Transverse colon (tissue), 4 donors: ENCODE measurements at regions not wholly inside any gene's neighbourhood (a gene's known extent, or its start where the extent isn't known, plus 50 kb on each side); places are given as distances from the start of the nearest gene placed in this dataset.

Experiments used
- CTCF ChIP-seq, 5 experiments: fragments of 200-600 bp in 3 of 5; fragments of 450-650 bp in 2 of 5; sonication (generic) in 3 of 5; IDR thresholded peaks; 1 replicate in 2 of 5; 2 replicates in 3 of 5; pipeline ENCODE4 v1.5.1; 2016 to 2017; ENCODE audit warnings: antibody characterized with exemption in 5 of 5, inconsistent platforms in 3 of 5, mild to moderate bottlenecking in 2 of 5, moderate library complexity in 1 of 5
- POLR2A ChIP-seq: fragments of 450-650 bp; IDR thresholded peaks from one replicate; pipeline ENCODE4 v1.6.1; 2016; ENCODE audit warnings: antibody characterized with exemption, mild to moderate bottlenecking, moderate library complexity
- POLR2AphosphoS5 ChIP-seq, 3 donors: sonication (generic); formaldehyde crosslinking; IDR thresholded peaks; one replicate each; pipeline ENCODE4 v1.6.1; 2016; ENCODE audit warnings: antibody characterized with exemption in 3 of 3

GRCh38 chr3:177530908-177531307 lies 333.6 kb upstream of the TBL1XR1 start:
- TF ChIP-seq CTCF (IDR thresholded peaks at IDR 0.05) (no peak), POLR2AphosphoS5 (IDR thresholded peaks at IDR 0.05) (no peak), POLR2A (no peak)
